ENCODE measurements at regions not wholly inside any gene's neighbourhood (a gene's known extent, or its start where the extent isn't known, plus 50 kb on each side); places are given as distances from the start of the nearest gene placed in this dataset.

DNA sequence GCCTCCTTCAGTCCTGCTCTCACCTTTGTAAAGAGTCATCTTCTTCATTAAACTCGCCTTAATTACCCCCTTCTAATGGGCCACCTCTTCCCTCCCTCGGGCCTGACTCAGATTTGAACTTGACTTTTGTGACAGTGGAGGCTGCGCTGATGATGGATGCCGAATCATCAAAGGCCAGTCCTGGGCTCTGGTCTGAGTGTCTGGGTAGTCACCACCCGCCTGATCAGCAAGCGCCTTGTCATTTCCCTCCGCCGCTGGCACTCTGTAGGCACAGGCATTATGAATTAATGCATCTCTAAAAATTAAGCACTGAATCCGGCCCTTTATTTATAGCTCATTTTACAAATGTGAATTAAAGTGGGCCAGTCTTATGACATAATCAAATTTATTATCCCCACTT, 116.7 kb upstream of the PROK2 start:
- no peaks in the 10 kb centered on the region for H3K36me3 ChIP-seq
- WGBS, 2 donors (ENCODE audit: low coverage in 1 of 2), result 76 to 87% methylated on average over 4 to 7 of the region's 9 CpGs
- ATAC-seq, result no peak
- peaks cover 0 to 8% (median 4%) of the 10 kb centered on the region in 3 donors for H3K4me1 ChIP-seq
- no peak overlapping the region for H3K27ac ChIP-seq
- no peaks in the 10 kb centered on the region for H3K27me3 ChIP-seq
- no peak overlapping the region for H3K4me3 ChIP-seq
- TF ChIP-seq, protein P1, sequence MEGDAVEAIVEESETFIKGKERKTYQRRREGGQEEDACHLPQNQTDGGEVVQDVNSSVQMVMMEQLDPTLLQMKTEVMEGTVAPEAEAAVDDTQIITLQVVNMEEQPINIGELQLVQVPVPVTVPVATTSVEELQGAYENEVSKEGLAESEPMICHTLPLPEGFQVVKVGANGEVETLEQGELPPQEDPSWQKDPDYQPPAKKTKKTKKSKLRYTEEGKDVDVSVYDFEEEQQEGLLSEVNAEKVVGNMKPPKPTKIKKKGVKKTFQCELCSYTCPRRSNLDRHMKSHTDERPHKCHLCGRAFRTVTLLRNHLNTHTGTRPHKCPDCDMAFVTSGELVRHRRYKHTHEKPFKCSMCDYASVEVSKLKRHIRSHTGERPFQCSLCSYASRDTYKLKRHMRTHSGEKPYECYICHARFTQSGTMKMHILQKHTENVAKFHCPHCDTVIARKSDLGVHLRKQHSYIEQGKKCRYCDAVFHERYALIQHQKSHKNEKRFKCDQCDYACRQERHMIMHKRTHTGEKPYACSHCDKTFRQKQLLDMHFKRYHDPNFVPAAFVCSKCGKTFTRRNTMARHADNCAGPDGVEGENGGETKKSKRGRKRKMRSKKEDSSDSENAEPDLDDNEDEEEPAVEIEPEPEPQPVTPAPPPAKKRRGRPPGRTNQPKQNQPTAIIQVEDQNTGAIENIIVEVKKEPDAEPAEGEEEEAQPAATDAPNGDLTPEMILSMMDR (IDR thresholded peaks at IDR 0.05), result no peak
- TF ChIP-seq POLR2AphosphoS5 (IDR thresholded peaks at IDR 0.05), result no peak
- no peak for TF ChIP-seq POLR2A (IDR thresholded peaks at IDR 0.05)
- TF ChIP-seq EP300 (IDR thresholded peaks at IDR 0.05), result no peak
- no peaks in the 10 kb centered on the region for H3K9me3 ChIP-seq

DNA sequence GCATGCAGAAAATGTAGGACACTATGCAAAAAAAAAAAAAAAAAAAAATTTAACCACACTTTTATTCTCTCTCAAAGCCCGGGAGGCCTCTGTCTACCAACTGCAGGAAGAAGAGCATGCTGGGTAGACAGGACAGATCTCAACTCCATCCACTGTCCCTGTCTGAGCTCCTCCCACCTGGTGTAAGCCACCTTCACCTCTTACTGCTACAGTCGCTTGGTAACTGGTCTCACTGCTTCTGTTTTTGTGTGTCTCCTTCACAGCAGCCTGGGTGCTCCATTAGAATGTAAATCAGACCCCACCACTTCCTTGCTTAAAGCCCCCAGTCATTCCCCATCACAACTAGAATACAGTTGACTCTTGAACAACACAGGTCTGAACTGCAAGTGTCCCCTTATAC, 115.1 kb upstream of the PROK2 start:
- no peak overlapping the region for H3K27ac ChIP-seq
- no peaks in the 10 kb centered on the region for H3K36me3 ChIP-seq
- H3K4me1 ChIP-seq, result peaks cover 0 to 8% (median 4%) of the 10 kb centered on the region in 3 donors
- no peak for ATAC-seq
- WGBS, 2 donors (ENCODE audit: low coverage in 1 of 2), result 85 to 88% methylated on average over 2 of the region's 2 CpGs
- no peaks in the 10 kb centered on the region for H3K27me3 ChIP-seq
- TF ChIP-seq POLR2AphosphoS5 (IDR thresholded peaks at IDR 0.05), result no peak
- TF ChIP-seq, protein P1 (IDR thresholded peaks at IDR 0.05), result no peak
- no peak for TF ChIP-seq POLR2A (IDR thresholded peaks at IDR 0.05)
- TF ChIP-seq EP300 (IDR thresholded peaks at IDR 0.05), result no peak
- H3K4me3 ChIP-seq, result no peak overlapping the region
- no peaks in the 10 kb centered on the region for H3K9me3 ChIP-seq

DNA sequence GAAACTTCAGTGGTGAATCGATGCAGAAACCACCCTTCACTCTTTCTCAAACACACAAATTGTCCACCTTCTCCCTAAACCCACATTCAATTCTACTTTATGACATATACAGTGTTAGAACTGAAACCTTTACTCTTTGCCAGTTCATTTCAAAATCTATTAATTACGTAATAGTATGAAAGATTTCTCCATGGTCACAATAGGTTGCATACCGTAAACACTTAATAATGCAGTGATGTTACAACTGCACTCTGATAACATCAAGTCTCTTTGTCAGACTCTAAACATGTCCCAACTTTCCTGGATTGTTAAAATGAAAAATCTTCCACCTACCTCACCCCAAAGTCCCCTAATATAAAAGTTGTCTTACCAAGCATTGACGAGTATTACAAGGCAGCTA, 111.8 kb upstream of the PROK2 start:
- no peaks in the 10 kb centered on the region for H3K36me3 ChIP-seq
- H3K27ac ChIP-seq, result no peak overlapping the region
- H3K4me3 ChIP-seq, result no peak overlapping the region
- peaks cover 0 to under 1% (median 0%) of the 10 kb centered on the region in 3 donors for H3K4me1 ChIP-seq
- no peaks in the 10 kb centered on the region for H3K9me3 ChIP-seq
- ATAC-seq, result no peak
- TF ChIP-seq EP300 (IDR thresholded peaks at IDR 0.05) (no peak), POLR2AphosphoS5 (IDR thresholded peaks at IDR 0.05) (no peak), POLR2A (IDR thresholded peaks at IDR 0.05) (no peak)
- TF ChIP-seq, protein P1 (IDR thresholded peaks at IDR 0.05), result no peak
- no peaks in the 10 kb centered on the region for H3K27me3 ChIP-seq
- 89 to 96% methylated on average over 4 of the region's 4 CpGs for WGBS, 2 donors (ENCODE audit: low coverage in 1 of 2)

DNA sequence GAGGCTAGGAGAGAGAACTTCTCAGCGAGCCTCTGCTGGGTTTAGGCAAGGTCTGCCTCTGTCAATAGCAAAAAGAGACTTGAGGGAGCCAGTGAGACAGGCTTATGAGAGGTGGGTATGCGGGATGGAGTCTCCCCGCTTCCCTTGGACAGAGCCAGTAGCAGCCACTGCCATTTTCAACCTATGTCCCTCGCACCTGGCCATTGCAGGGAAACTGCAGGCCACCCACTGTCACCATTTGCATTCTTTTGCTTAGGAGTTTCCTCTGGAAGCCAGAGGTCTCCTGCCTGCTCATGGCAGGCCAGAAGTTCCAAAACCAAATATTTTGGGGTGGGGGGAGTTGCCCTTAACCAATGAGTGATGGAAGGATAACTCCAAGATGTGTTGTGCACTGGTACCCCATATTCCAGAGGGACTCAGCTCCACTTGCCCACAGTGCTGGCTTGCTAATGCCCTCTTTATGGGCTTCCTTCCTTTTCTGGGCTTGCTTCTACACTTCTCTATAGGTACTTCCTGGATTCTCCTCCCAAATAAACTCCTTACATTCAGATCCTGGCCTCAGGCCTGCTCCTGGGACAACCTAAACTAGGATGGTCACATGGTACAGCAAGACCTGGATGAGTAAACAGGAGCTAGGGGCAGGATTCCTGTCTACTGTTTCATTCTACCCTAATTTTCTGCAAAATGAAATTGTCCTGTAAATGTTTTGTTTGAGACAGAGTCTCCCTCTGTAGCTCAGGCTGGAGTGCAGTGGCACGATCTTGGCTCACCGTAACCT, 108.9 kb upstream of the PROK2 start:
- Histone ChIP-seq H3K4me1 (peaks cover 0 to 20% (median 9%) of the 10 kb centered on the region in 3 donors), H3K9me3 (no peaks in the 10 kb centered on the region), H3K36me3 (no peaks in the 10 kb centered on the region), H3K4me3 (no peak overlapping the region), H3K27me3 (no peaks in the 10 kb centered on the region), H3K27ac (no peak overlapping the region)
- WGBS, 2 donors (ENCODE audit: low coverage in 1 of 2), result 93 to 100% methylated on average over 2 to 5 of the region's 6 CpGs
- no peak for ATAC-seq
- TF ChIP-seq, protein P1 (IDR thresholded peaks at IDR 0.05), result no peak
- TF ChIP-seq EP300 (IDR thresholded peaks at IDR 0.05), result no peak
- TF ChIP-seq POLR2A (IDR thresholded peaks at IDR 0.05), result no peak
- TF ChIP-seq POLR2AphosphoS5 (IDR thresholded peaks at IDR 0.05), result no peak

DNA sequence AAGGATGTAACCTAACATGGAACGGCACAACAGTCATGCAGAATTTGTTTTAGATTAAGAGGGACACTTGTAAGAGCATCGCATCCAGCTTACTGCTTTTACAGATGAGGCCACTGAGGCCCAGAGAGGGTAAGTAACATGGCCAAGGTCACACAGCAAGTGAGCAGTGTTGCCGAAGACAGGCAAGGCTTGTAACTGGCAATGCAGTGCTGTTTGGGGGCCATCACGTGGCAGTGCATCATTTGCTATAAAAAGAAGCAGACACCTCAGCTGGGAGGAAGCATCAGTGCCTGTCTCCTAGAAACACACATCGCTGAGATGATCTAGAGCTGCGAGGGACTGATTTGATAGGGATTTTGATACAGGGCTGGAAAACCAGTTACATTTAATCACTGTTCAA, 108.2 kb upstream of the PROK2 start:
- Histone ChIP-seq H3K9me3 (no peaks in the 10 kb centered on the region), H3K4me1 (peaks cover 0 to 20% (median 9%) of the 10 kb centered on the region in 3 donors), H3K4me3 (no peak overlapping the region), H3K36me3 (no peaks in the 10 kb centered on the region), H3K27me3 (no peaks in the 10 kb centered on the region), H3K27ac (no peak overlapping the region)
- WGBS, 2 donors (ENCODE audit: low coverage in 1 of 2), result 64 to 82% methylated on average over 5 to 6 of the region's 6 CpGs
- ATAC-seq, result no peak
- TF ChIP-seq, protein P1 (IDR thresholded peaks at IDR 0.05), result no peak
- TF ChIP-seq POLR2AphosphoS5 (IDR thresholded peaks at IDR 0.05) (no peak), POLR2A (IDR thresholded peaks at IDR 0.05) (no peak), EP300 (IDR thresholded peaks at IDR 0.05) (no peak)

All from gastroesophageal sphincter (tissue), 4 donors.